NCI-H1694 (cell line): ENCODE measurements at regions not wholly inside any gene's neighbourhood (a gene's known extent, or its start where the extent isn't known, plus 50 kb on each side); places are given as distances from the start of the nearest gene placed in this dataset.

Experiments used
- DNase-seq: peaks from one replicate; lab custom pipeline; 2025; lab: John Stamatoyannopoulos, UW

DNA sequence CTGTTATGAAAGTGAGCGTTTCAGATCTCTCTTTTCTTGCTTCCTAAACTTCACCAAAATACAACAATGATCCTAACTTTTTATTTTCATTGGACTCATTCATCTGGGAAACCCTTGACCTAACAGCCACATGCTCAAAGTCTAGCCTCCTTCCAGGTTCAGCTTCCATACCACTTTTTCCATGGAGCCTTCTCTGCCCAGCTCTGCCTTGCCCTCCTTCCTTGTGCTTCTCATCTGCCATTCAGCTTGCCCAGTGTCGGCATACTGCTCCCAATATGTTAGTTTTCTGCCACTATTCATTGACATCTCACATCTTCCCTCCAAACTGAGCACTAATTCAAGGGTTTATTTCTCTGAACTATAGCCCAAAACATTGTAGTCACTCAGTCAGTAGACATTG lies 214.7 kb downstream of the RAD51AP2 start:
- DNase-seq: no peak

DNA sequence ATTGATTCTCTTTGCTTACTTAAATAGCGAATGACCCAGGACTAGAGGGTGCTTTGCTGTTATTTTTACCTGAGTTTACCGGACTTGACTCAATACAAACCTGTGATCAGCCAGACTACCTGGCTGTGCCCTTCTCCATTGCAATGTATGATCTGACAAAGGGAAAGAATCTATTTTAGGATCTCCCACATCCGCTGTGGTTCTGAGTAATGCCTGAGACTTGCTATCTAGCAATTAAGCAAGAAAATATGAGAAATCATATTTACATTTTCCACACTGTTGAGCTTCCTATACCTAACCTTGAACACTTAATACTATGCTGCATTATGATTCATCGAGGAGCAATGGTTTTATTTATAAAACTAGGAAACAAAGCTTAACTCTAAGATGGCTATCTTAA lies 215.2 kb downstream of the RAD51AP2 start:
- DNase-seq: no peak

DNA sequence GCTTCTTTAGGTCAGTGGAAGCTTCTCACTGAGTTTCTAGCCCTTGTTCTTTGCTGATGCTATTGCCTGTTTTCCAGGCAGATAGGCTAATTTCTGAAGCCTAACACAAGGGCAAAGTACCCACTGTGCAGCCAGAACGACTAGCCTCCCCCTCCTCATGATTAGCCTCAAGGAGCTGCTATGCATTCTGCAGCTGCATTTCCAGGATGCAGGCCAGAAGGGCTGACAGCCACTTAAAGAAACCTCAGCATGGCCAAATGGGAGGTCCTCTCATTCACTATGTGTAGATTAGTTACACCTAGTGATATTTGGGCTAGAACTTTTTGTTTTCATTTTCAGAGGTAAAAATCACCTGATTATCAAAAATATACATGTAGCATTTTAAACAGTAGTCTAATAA lies 216.0 kb downstream of the RAD51AP2 start:
- DNase-seq: no peak

DNA sequence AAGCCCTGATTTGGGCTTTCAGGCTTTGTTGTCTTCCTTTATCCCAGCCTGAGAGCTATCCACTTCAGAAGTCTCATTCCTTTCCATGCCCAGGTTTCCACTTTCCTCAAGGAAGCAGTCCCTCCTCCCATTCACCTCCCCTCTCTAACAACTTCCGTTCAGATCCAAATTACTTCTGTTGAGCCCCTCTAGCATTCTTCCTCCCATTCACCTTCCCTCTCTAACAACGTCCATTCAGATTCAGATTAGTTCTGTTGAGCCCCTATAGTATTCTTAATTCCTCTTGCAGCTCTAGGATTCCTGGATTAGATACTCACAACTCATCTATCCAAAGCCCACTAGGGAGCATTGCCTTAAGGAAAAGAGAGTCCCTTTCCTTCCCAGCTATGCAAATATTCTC lies 216.8 kb downstream of the RAD51AP2 start:
- DNase-seq: no peak

DNA sequence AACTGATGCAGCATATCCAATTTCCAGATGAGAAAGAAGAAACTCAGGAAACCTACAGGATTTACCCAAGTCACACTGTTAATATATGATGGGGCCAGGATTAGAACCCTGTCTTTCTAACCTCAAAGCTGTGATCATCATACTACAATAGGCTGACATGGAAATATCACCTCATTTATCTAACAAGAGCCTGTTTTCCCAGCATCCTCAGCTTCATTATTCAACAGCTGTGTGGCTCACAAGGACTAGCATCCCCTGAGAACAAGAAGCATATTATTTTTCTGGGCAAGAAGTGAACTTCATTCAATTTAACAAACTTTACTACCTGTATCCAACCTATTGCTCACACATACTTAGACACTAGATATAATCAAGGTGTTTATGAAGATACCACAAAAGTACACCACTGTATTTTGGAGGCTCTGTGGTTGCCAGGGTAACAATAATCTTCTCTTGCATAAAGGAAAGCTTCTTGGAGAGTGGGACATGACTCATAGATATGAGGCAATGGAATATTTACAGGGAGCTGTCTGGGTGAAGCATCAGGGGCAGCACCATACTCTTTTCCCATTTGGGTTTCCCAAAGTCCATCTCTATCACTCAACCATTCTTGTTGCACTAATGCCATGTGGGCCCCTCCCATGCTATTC lies 218.2 kb downstream of the RAD51AP2 start:
- no peak for DNase-seq

DNA sequence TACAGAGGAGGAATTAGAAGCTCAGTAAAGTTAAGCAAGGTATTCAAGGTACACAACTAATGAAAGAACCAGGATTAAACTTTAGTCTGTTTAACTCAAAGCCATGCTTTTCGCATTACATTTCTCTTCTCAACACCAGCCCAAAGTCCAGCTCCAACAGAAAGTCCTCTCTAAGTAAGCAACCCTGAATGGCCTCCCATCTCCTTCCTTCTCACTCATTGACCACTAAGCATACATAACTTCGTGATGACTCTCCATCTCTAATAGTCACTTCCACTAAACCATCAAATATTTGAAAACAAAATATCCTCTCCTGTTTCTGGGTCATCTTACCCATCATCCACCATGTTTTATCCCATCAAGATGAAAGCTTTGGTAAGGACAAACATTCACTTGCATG lies 219.8 kb downstream of the RAD51AP2 start:
- no peak for DNase-seq

DNA sequence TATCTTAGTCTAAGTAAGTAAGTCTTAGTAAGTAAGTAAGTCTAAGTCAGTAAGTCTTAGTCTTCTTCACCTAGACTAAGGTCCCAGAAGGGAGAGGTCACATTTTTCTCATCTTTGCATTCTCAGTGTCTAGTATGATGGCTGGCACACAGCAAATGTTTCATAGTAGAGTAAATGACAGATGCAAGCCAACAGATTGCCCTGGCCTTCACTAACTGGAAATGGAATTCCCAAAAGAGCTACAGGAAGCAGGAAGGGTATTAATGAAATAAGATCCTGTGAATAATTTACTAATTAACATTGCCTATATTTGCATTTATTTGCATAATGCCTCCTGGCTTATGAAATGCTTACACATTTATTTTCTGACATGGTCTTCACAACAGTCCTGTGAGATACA lies 221.6 kb downstream of the RAD51AP2 start:
- DNase-seq: no peak

DNA sequence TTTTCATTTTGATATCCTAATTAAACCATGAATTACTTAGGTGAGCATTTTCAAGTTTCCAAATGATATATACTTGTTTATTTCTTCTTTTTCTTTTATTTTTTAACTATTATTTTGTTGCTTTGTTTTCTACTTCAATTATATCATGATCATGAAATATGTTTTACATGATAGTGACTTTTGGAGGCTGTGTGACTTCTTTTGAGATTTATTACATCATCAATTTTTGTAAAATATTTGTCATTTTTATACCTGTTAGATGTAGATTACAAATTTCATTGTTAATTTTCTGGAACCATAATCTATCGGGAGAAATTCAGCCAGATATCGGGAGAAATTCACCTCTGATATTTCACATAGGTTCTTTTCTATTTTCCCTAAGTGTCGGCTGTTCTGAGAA lies 228.6 kb downstream of the RAD51AP2 start:
- no peak for DNase-seq

DNA sequence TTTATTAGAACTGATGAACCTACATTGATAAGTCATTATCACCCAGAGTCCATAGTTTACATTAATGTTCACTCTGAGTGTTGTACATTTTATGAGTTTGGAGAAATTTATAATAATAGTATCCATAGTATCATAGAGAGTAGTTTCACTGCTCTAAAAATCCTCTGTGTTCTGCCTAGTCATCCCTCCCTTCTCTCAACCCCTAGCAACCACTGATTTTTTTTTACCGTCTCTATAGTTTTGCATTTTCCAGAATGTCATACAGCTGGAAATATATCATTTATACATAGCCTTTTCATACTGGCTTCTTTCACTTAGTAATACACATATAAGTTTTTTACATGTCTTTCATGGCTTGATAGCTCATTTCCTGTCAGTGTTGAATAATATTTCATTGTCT lies 231.1 kb downstream of the RAD51AP2 start:
- DNase-seq: no peak

DNA sequence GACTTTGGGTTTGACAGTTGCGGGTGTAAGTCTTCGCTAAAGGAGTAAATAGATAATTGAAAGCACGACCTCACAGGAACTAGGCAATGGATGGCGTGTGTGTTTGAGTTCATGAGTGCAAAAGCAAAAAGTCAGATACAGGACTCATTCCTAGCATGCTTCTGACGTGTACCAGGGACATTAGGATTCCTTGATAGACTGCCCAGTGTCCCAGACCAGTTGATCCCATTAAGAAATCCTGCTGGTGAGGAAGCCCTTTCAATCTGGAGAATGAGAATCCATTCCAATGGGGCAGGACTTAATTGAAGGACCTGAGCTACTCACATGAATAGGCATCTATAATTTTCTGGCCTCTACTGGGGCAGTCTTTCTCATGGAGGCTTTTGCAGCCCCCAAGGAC lies 235.4 kb downstream of the RAD51AP2 start:
- DNase-seq: no peak

DNA sequence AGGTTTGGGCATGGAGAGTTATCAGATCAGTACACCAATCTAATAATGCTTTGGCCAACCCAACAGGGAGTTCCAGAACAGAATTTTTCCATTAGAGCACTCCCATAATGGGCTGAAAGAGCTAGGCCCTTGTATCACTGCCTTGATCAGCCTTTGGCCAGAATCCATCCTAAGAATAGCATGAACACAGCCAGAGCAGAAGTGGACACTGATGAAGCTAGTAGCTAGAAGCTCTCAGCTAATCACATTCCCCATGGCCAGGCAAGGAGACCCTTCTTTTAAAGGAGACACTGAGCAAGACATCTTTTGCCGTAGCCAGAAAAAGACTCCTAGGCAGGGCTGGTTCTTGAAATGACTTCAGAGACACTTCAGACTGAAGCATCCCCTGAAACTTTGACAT lies 236.0 kb downstream of the RAD51AP2 start:
- no peak for DNase-seq

DNA sequence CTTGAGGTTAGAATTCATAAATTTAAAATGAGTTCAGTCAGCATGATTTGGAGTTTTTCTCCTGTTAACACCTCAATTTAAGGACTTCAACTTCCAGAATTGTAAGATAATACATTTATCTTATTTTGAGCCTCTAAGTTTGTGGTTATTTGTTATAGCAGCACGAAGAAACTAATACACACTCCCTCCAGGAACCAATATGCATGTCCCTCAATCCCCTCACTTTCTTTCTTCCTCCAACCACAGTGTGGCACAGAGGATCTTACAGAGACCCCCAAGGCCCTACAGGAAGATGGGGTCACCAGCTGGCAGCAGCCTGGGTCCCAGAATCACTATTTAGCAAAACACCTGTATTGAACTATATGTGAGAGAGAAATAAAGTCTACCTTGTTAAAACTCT lies 242.0 kb downstream of the RAD51AP2 start:
- no peak for DNase-seq

DNA sequence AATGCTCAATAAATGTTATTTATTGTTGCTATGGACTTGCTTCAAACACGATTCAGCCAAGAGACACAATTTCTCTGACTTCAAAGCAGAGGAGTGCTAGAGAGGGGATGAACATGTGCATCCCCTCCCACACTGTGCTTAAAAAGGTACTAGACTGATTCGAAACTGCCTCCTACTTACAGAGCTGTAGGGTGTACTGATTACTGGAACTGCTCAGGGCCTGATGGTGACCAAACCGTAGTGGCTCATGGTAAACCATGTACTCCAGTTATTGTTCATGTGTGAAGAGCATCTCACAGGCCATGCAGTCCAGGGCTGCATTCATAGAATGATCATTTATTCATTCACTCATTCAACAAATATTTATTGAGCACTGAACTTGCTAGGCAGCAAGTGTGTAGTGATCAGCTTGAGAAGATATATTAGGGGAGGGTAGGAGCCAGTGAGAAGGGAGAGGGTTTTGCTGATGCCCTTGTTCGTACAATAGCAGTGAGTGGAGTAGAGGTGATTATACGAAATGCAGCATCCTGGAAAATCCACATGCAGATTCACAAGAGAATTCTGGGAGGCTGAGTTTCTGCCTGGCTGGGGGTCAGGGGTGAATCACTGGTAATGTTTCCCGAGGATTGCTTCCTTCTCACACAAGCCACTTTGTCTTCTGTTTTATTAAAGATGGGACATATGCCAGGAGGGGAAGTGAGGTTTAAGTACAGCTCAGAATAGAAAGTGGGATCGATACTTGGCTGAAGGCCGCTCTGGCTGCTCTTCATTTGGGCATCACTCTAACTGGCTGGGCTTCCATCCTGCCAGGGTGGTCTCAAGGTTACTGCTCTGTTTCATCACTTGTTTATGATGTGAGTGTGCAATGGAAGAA lies 245.4 kb downstream of the RAD51AP2 start:
- no peak for DNase-seq

DNA sequence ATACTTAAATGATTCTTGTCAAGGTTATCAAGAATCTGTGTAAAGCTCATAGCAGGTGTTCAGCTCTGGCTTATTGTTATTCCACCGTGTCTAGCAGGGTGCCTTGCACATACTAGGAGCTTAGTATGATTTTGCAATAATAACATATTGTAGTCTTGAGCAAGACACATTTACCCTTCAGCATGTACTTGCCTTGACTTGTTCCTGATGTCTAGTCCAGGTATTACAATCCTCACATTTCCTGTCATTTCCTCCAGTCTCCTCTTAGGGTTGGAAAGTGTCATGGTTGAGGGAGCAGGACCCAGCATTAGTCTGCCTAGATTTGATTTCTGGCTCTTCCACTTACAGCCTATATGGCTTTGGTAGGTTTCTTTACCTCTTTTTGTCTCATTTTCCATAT lies 246.1 kb downstream of the RAD51AP2 start:
- no peak for DNase-seq

DNA sequence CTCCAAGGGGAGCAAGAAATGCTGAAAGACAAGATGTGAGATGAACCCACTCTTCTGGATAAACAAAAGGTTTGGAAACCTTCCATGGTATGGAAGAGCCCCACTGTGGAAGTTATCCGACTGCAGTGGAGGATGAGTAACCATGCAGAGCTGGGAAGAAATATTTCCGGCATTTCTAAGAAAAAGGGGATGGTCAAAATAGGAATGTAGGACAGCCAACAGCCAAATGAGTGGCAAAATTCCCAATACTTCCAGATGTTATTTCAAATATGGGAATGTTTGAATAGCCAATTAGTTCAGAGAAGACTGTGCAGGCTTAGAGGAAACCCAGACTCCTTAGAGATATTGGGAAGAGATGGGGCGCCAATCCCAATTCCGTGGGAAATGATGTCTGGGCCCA lies 246.8 kb downstream of the RAD51AP2 start:
- no peak for DNase-seq

DNA sequence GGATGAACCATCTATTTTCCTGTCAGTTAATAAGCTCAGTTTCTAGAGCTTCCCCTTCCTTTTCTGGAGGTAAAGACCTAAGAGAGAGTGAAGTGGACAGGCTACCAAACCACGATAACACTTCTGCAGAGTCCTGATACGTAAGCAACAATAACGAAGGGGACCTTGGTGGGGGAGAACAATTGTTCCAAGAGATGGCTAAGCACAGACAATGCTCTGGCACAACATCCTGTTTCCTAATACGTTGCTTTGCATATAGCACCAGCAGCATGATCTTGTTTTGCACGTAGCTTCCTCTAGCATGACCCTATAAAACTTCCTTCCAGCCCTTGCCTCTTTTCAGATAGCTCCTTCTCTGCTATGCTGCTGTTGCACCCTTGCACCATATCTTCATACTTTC lies 247.3 kb downstream of the RAD51AP2 start:
- no peak for DNase-seq

DNA sequence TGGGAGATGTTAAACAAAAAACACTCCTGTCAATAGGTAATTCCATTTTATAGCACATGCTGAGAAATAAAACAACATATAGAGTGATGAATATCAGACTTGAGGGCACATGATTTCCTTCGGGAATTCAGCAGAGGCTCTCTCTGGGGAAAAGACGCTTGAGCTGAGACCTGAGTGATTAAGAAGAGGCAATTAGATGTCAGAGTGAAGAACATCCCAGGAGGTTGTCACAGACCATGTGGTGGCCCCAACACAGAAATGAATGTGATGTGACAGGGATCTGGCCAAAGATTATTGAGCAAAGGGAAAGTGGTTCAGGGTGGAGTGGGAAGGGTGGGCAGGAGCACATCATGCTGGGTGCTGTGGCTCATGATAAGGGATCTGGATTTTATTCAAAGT lies 254.7 kb downstream of the RAD51AP2 start:
- DNase-seq: no peak

DNA sequence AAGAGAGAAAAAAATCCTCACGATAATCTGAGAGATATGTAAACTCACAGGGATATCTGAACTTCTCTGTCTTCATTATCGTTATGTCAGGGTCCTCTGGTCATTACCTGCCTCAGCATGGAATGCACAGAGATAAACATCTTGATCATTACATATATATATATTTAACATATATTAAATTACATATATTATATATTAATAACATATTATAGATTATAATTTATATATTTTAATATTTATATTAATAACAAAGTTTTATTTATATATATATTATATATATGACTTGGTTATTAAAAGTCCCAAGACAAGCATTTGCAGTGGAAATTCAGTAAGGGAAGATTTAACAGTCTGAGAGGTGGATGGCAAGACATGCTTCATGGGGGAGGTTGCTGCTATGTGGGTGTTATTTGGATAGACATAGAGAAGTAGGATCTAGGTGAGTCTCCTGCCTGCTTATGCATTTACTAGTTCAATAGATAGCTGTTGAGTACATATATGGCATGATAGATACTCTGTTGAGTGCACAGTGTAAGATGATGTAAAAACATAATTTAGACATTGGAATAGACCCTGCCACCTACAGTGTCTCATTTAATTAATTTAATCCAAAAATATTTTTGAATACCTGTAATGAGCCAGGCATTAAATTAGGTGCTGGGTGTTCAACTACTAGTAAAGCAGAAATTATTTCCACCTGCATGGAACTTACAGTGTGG lies 255.2 kb downstream of the RAD51AP2 start:
- DNase-seq: no peak

DNA sequence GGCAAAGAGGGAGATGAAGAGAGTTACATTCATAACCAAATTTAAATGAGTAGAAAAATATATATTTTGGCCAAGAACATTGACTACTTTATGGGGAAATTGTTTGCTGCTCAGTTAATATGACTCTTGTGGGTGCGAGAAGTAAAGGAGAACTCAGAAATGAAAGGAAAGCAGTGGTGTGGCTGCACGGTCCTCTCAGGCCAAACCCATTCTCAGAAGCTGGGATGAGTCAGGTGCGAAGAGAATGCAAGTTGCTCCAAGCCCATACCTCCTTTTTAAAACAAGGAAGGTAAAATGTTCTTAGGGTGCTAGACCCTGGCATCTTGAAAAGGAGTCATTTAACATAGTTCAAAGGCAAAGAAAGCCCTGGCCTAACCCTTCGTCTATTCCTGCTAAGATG lies 258.6 kb downstream of the RAD51AP2 start:
- DNase-seq: no peak

DNA sequence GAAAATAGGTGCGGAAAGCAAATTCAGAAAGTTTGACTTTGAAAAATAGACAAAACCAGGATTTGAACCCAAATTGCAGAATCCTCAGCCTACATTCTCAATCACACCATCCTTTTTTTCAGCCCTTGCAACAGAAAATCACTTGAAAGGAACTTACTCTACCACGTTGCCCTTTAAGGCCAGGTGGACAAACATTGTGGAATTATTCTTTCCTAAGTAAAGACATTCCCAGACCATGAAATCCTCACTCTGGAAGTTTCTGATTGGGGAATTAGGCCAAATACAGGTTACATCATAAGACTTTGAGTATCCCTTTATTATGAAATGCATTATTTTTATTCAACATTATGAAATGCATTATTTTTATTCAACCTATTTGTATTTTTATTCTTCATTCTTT lies 259.4 kb downstream of the RAD51AP2 start:
- DNase-seq: no peak

DNA sequence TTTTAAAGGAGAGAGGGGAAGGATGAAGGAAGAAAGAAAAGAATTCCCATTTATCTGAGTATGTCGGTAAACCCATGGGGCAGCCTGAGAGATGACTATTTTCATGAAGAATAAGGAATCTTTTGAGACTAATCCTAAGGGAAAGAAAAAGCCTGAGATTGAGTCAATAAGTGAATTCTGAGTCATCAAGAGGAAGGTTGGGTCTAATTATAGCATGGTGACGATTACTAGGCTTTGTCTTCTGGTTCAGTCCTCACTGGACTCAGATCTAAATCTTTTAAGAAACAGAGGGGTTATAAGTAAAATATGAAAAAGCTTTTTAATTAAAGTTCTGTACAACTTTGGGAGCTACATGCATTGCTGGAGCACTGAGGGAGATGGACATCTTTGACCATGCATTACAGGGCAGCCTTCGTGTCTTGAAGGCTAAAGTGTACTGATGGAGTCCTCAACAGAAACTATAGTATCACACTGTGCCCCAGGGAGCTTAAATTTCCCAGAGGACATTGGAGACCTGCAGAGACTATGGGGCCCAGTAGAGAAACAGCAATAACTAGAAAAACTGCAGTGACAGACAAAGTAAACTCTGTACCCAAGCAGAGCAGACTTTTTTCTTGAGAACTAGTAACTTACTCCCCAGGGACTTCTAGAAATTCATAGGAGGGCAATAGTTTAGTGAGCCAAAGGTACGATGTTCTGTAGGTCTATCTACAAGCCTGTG lies 260.9 kb downstream of the RAD51AP2 start:
- DNase-seq: no peak

DNA sequence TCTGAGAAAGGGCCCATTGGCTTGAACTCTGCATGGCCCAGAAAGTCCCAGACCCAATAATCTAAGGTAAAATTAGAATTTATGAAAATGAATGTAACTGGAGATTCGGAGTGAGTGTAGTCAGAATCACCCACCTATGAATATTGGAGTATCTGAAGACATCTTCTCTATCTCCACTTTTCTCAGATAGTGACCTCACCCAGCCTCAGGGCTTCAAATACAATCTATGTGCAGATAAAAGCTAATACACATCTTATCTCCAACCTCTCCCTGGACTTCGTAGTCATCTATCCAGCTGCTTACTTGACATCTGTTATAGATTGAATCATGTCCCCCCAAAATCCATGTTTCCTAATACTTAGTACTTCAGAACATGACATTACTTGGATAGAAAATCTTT lies 263.2 kb downstream of the RAD51AP2 start:
- DNase-seq: no peak
